ENCODE measurements at regions not wholly inside any gene's neighbourhood (a gene's known extent, or its start where the extent isn't known, plus 50 kb on each side); places are given as distances from the start of the nearest gene placed in this dataset.

DNA sequence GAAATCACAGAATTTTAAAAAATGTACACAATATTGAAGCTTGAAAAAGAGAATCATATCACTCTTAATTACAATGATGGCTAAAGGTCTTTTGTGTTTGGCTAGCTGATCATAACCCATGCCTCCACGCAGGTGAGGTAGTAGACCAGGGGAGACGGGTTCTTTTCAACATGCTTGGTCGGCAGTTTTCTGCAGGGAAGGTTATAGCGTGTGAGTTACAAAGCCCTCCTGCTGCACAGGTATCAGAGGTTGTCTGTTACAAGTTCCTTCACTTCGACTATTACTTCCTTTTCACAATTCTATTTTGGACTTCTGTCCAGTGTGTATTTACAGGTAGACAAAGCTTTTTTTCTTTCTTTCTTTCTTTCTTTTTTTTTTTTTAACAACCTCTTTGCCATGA, 127.1 kb upstream of the PRPS1L1 start:
- no peak for DNase-seq

DNA sequence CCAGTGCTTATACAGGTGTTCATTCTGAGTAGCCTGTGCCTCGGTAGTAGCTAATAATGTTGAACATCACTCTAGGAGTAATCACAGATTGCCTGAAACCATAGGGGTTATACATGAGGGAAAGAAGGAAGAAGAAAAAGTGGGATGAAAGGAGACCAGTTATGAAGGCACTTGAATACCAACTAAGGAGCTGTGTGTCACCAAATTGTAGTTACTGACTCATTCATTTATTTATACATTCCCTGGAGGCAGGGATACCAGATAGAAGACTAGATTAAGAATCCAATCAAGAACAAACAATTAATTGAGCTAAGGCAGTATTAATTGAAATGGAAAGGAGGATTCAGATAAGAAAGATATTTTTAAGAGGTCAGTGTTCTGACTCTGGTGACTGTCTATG, 129.6 kb upstream of the PRPS1L1 start:
- no peak for DNase-seq

DNA sequence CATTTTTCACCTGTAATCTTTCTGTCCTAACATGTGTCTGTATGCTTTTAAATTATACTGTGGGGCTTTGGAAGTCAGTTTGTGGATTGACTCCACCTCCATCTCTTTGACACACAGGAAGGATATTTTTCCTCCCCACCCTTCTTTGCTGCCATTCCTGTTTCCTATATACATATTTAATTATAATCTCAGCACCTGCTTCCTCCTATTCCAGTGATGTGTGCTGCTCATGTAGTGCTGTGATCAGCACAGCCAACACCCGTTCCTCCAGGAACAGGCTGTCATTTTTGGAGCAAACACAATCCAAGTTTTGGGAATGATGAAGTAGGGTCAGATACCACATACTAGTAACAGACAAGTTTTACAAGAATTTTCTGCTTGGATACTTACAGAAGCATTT, 135.0 kb upstream of the PRPS1L1 start:
- DNase-seq, result no peak

GRCh38 chr7:18163091-18163490, 135.4 kb upstream of the PRPS1L1 start:
- no peak for DNase-seq

DNA sequence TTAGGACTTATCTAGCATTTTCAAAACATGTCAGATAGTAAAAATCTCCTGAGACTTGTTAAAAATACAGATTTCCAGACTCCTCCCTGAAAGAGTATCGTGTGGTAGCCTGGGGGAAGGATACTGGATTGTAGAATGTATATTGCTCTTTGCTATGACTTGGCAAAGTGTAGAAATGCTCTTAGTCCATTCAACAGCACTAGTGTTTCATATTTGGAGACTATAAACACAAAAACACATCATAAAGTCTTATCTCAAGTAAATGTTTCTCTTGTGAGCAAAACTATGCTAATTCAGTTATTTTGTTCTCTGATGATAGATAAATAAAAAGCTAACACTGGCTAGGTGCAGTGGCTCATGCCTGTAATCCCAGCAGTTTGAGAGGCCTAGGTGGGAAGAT, 137.5 kb upstream of the PRPS1L1 start:
- DNase-seq, result no peak

DNA sequence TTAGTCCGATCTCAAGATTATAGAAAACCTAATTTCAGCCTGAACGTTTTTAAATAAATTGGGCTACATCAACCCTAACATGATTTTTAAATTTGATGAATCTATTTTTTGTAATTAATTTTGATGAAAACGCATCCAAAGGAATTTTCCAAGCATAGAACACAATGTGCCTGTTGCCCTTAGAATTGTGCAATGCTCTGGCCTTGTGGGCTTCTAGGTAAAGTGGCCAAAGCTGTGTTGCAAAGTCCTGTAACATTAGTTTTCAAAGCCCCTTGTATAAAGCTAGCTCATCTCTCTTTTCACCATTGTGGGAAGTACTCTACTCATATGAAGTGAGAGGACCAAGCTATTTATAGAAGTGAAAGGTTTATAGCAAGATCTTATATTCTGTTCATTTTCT, 138.4 kb upstream of the PRPS1L1 start:
- DNase-seq, result no peak

- no peak for DNase-seq
Measured at GRCh38 chr7:18167815-18168214, 140.2 kb upstream of the PRPS1L1 start.

DNA sequence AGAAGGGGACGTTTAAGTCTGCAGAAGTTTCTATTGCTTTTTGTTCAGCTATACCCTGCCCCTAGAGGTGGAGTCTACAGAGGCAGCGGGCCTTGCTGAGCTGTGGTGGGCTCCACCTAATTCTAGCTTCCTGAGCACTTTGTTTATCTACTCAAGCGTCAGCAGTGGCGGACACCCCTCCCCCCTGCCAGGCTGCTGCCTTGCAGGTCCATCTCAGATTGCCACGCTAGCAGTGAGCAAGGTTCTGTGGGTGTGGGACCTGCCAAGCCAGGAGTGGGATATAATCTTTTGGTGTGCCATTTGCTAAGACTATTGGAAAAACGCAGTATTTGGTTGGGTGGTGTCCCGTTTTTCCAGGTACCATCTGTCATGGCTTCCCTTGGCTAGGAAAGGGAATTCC, 147.3 kb upstream of the PRPS1L1 start:
- DNase-seq, result no peak

GRCh38 chr7:18175801-18176450, 148.3 kb upstream of the PRPS1L1 start:
- DNase-seq, result no peak

- DNase-seq, result no peak
Measured at GRCh38 chr7:18177129-18177814, 149.6 kb upstream of the PRPS1L1 start.

GRCh38 chr7:18177815-18178660, 150.4 kb upstream of the PRPS1L1 start:
- DNase-seq, result no peak

DNA sequence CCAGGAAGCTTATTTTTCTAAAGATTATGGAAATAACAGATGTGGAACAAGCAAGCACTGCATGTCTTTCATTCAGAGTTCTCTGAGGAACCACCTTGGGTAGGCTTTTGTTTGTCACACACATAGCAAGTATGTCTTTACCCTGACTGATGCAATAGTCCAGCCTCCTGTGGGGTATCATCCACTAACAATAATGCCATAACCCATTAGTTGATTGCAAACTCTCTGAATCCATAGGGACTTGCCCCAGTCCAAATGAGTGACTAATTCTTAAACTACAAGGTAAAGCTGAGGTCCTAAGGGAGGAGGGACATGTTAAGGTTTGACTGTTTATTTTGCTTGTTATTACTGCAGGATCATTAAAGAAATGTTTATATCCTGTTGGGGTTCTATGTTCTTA, 151.4 kb upstream of the PRPS1L1 start:
- DNase-seq, result no peak

- DNase-seq, result no peak
Measured at GRCh38 chr7:18180685-18181084, 153.0 kb upstream of the PRPS1L1 start.

GRCh38 chr7:18189500-18190126, 162.0 kb upstream of the PRPS1L1 start:
- DNase-seq, result no peak

GRCh38 chr7:18191341-18191740, 163.7 kb upstream of the PRPS1L1 start:
- DNase-seq, result no peak

DNA sequence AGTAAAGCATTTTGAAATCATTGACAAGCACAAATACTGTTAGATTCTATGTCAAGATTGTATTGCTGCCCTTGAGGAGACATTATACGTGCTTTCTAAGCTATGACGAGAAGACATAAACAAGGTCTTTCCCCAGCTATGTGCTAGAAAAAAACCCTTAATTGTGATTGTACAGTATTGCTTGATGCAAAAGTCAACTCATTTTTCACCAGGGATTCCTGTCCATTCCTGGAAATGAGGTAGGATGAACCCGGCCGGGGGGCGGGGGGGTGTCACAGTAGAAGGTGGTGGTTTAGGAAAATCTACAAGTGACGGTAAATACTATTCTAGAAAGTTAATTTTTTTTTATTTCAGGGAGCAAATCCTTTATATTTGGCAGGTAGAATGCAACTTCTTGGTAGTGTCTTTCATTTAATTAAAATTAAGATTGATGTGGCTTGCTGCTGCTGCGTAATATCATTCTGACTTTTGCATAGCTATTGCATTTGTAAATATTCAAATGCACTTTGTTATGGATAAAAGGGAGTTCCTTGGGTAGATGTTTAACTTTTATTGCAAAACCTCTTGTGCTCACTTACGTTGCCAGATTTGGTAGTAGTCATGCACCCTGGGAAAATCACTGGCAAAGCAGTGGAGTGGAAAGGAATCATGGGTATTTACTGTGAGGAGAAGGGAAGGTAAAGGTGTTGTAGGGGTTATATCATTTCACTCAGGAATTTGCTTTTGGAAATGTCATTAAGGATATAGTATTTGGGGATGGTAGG, 164.4 kb upstream of the PRPS1L1 start:
- no peak for DNase-seq

DNA sequence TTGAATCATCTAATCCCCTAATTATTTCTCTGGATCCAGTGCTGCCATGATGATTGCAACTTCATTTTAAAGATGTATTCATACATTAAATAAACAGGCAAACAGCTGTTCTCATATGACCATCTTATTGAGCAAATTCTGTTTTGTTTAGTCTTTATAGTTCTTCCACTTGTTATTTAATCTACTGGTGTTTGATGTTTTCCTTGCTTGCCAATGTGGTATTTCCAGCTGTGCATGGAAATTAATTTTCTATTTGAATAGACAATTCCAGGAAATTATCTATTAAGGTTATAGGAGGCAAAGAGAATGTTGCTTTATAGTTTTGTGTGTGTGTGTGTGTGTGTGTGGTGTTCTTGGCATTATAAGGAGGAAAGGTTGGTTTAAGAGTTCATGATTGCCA, 167.0 kb upstream of the PRPS1L1 start:
- no peak for DNase-seq

GRCh38 chr7:18196638-18197037, 169.0 kb upstream of the PRPS1L1 start:
- no peak for DNase-seq

DNA sequence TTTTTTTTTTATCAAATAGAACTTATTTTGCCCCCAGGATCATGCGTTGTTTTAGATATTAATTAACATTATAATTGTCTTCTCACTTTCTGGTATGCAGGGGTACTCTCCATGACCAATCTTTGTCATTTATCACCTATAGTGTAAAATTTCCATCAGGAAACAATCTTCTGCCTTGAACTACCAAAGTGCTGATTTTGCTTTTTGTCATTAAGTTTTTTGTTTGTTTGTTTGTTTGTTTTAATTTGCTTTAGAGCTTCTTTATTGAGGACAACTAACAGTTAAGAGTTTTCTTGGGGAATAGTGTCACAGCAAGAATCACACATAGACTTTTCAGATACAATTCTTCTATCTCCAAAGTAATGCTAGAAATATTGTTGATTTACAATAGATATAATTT, 171.2 kb upstream of the PRPS1L1 start:
- DNase-seq, result no peak

GRCh38 chr7:18200266-18200665, 172.6 kb upstream of the PRPS1L1 start:
- no peak for DNase-seq

DNA sequence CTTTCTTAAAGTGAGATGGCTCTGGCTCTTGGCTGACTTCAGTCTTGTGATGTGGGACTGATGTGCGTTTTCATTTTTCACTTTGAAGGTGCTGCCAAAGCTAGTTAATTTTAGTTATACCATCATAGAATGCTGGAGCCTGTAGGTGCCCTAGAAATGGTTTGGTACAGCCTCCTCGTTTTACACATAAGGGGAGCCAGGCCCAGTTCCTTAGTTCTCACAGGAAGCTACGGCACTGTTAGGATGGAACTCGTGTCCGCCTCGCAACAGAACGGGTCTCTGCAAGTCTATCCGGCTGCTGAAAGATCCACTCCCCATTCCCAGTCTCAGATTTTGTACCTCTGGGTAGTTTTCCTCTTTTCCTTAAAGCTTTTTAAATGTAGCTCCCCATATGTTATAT, 173.2 kb upstream of the PRPS1L1 start:
- DNase-seq, result no peak

GRCh38 chr7:18201350-18201749, 173.7 kb upstream of the PRPS1L1 start:
- DNase-seq, result no peak

Measured in NCI-H524 treated with DMSO at 0.1 percent for 48 hours (cell line).